Motor neuron (in vitro differentiated cells): ENCODE measurements at regions not wholly inside any gene's neighbourhood (a gene's known extent, or its start where the extent isn't known, plus 50 kb on each side); places are given as distances from the start of the nearest gene placed in this dataset.
"Not testable (repeated sequence)": the region's sequence is repeated elsewhere in the genome, so short reads cannot be mapped to it uniquely, and the experiment has no call there.

ENCODE experiments used
- ATAC-seq, 8 experiments: fragments of 200-7000 bp; cut with Tn5 transposase; replicated peaks in 6 of 8; 2 replicates each; pipeline ENCODE4 v1.8.0; 2021; ENCODE audit warnings: mild to moderate bottlenecking in 8 of 8, moderate library complexity in 8 of 8
- H3K27ac ChIP-seq, 2 donors: fragments of 250-450 bp; sonication (Bioruptor Pico); 2 replicates each; pipeline ENCODE4 v1.9.0; 2021; ENCODE audit warnings: antibody characterized with exemption in 2 of 2, mild to moderate bottlenecking in 2 of 2, moderate library complexity in 1 of 2
- H3K4me1 ChIP-seq, 2 donors: fragments of 250-450 bp; sonication (Bioruptor Pico); replicated peaks in 1 of 2; 2 replicates each; pipeline ENCODE4 v1.6.1; 2021; ENCODE audit warnings: antibody characterized with exemption in 2 of 2, mild to moderate bottlenecking in 2 of 2, moderate library complexity in 1 of 2
- H3K4me3 ChIP-seq, 5 donors: fragments of 250-450 bp; sonication (Bioruptor Pico); 2 replicates each; pipeline ENCODE4 v1.9.0; 2021; ENCODE audit warnings: antibody characterized with exemption in 5 of 5, mild to moderate bottlenecking in 5 of 5, moderate library complexity in 4 of 5
- WGBS, 10 experiments: fragments of 450-650 bp; shearing (Covaris generic); methylation state at CpG; one replicate each; pipeline ENCODE4 v1.0.0; 2022; 5-methylcytosine and 5-hydroxymethylcytosine counted together
- in situ Hi-C, 9 experiments: fragments of 400-800 bp; cut with MboI; loops; one replicate each; pipeline ENCODE4 v1.15.0; 2021; ENCODE audit warnings: low sequenced_read_pairs in 9 of 9, low pct_unique_long_range_greater_than_20kb in 2 of 9; ENCODE audit not compliant: unreplicated experiment in 9 of 9

GRCh38 chr15:84534561-84535235 is 66.1 kb upstream of the ZSCAN2 start:
- H3K4me3 ChIP-seq, H3K4me1 ChIP-seq, ATAC-seq, in situ Hi-C loops, H3K27ac ChIP-seq: not testable (repeated sequence)
- WGBS, 10 experiments = 35 to 100% (median 64%) methylated on average over 1 to 3 of the region's 4 CpGs; no CpG with 5 or more reads in 2 of the 10 experiments

GRCh38 chr15:84536181-84536580 is 64.6 kb upstream of the ZSCAN2 start:
- WGBS, 10 experiments = 33 to 100% (median 82%) methylated on average over 1 to 3 of the region's 3 CpGs; no CpG with 5 or more reads in 4 of the 10 experiments
- H3K4me1 ChIP-seq, in situ Hi-C loops, ATAC-seq, H3K4me3 ChIP-seq, H3K27ac ChIP-seq: not testable (repeated sequence)

GRCh38 chr15:84544586-84544985 is 56.2 kb upstream of the ZSCAN2 start:
- WGBS, 10 experiments = no CpG with 5 or more reads among the region's 6 CpGs
- in situ Hi-C loops = not testable (repeated sequence)

GRCh38 chr15:84547150-84547549 is 53.7 kb upstream of the ZSCAN2 start:
- H3K4me3 ChIP-seq, ATAC-seq, H3K27ac ChIP-seq, H3K4me1 ChIP-seq, in situ Hi-C loops: not testable (repeated sequence)
- WGBS, 10 experiments = 33 to 100% methylated on average over 1 of the region's 2 CpGs; no CpG with 5 or more reads in 8 of the 10 experiments

More at GRCh38 chr15:84544586-84544985, 56.2 kb upstream of the ZSCAN2 start:
- H3K4me3 ChIP-seq, H3K27ac ChIP-seq, H3K4me1 ChIP-seq, ATAC-seq: not testable (repeated sequence)

GRCh38 chr15:84550503-84550902 is 50.3 kb upstream of the ZSCAN2 start:
- ATAC-seq, H3K4me1 ChIP-seq, H3K4me3 ChIP-seq, in situ Hi-C loops, H3K27ac ChIP-seq: not testable (repeated sequence)
- WGBS, 10 experiments = 61 to 100% (median 100%) methylated on average over 1 to 5 of the region's 5 CpGs; no CpG with 5 or more reads in 1 of the 10 experiments
